ENCODE measurements at regions not wholly inside any gene's neighbourhood (a gene's known extent, or its start where the extent isn't known, plus 50 kb on each side); places are given as distances from the start of the nearest gene placed in this dataset.

DNA sequence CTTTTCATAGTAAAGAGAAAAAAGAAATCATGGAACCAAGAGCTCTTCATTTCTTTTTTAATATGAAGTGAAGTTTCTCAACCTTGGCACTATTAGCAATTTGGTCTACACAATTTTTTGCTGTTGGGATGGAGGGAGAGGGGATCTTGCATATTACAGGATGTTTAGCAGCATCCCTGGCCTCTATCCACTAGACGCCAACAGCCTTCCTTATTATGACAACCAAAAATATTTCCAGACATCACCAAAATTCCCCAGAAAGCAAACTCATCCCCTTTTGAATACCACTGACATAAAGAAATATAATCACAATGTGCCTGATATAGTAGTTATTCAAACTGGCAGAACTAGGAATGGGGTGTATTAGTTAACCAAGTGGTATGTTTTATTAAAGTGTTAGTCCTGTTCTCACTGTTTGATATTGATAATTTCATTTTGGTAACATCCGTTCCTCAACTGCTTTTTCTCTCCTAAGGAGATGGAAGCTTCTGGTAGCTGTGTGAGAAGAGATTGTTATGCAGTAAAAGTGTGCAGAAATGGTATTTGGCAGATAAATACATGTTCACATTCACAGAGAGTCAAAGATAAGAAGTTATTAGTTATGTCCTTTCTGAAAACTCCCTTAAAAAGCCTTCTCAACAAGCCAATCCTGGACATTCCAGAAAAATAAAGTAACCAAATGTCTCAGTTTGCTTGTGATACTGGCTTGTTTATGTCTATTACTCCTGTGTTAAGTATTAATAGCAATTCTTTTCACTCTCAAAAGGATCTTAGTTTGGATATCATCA is 699.9 kb downstream of the C12orf50 start:
- H3K27me3 ChIP-seq (ENCODE audit: insufficient read depth, insufficient read length): no peaks in the 10 kb centered on the region
- no peaks in the 10 kb centered on the region for H3K36me3 ChIP-seq (ENCODE audit: insufficient read depth, insufficient read length, low read length)
- TF ChIP-seq YY1 (IDR thresholded peaks at IDR 0.05; ENCODE audit: insufficient read depth, insufficient read length): no peak
- TF ChIP-seq ZNF274 (IDR thresholded peaks at IDR 0.05; ENCODE audit: low read depth, low read length): no peak
- TF ChIP-seq SUZ12 (IDR thresholded peaks at IDR 0.05; ENCODE audit: extremely low read depth, insufficient read depth, insufficient read length): no peak
- no peaks in the 10 kb centered on the region for H3K9me3 ChIP-seq (ENCODE audit: insufficient read depth, low read length)
- no peak overlapping the region for H3K9ac ChIP-seq (ENCODE audit: insufficient read length, low read depth)
- no peak for DNase-seq (ENCODE audit: low read depth, low spot score)
- H3K4me3 ChIP-seq (ENCODE audit: insufficient read length, low read depth): no peak overlapping the region
- no peaks in the 10 kb centered on the region for H3K4me1 ChIP-seq (ENCODE audit: insufficient read depth, insufficient read length)

DNA sequence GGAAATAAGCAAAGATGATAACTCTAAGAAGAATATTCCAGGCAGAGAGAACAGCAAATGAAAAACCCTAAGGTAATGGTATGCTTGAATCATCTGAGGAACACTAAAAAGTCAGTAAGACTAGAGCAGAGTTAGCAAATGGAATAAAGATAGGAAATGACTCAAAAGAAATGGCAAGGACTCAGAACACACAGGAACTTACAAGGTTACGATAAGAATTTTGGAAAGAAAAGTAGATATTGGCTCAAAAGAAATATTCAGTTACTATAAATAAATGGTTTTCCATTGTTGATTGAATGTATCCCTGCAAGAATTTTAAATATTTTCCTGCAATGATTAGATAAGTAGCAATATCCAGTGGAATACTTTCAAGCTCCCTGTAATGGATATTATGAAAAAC is 705.8 kb downstream of the C12orf50 start:
- no peaks in the 10 kb centered on the region for H3K36me3 ChIP-seq (ENCODE audit: insufficient read depth, insufficient read length, low read length)
- H3K9me3 ChIP-seq (ENCODE audit: insufficient read depth, low read length): no peaks in the 10 kb centered on the region
- H3K9ac ChIP-seq (ENCODE audit: insufficient read length, low read depth): no peak overlapping the region
- TF ChIP-seq YY1 (IDR thresholded peaks at IDR 0.05; ENCODE audit: insufficient read depth, insufficient read length) (no peak), SUZ12 (IDR thresholded peaks at IDR 0.05; ENCODE audit: extremely low read depth, insufficient read depth, insufficient read length) (no peak), ZNF274 (IDR thresholded peaks at IDR 0.05; ENCODE audit: low read depth, low read length) (no peak)
- DNase-seq (ENCODE audit: low read depth, low spot score): no peak
- no peak overlapping the region for H3K4me3 ChIP-seq (ENCODE audit: insufficient read length, low read depth)
- H3K4me1 ChIP-seq (ENCODE audit: insufficient read depth, insufficient read length): no peaks in the 10 kb centered on the region
- no peaks in the 10 kb centered on the region for H3K27me3 ChIP-seq (ENCODE audit: insufficient read depth, insufficient read length)

- DNase-seq (ENCODE audit: low read depth, low spot score): no peak
- H3K4me3 ChIP-seq (ENCODE audit: insufficient read length, low read depth): no peak overlapping the region
- no peaks in the 10 kb centered on the region for H3K4me1 ChIP-seq (ENCODE audit: insufficient read depth, insufficient read length)
- H3K9ac ChIP-seq (ENCODE audit: insufficient read length, low read depth): no peak overlapping the region
- H3K27me3 ChIP-seq (ENCODE audit: insufficient read depth, insufficient read length): no peaks in the 10 kb centered on the region
- TF ChIP-seq YY1 (IDR thresholded peaks at IDR 0.05; ENCODE audit: insufficient read depth, insufficient read length) (no peak), ZNF274 (IDR thresholded peaks at IDR 0.05; ENCODE audit: low read depth, low read length) (no peak), SUZ12 (IDR thresholded peaks at IDR 0.05; ENCODE audit: extremely low read depth, insufficient read depth, insufficient read length) (no peak)
- no peaks in the 10 kb centered on the region for H3K9me3 ChIP-seq (ENCODE audit: insufficient read depth, low read length)
- no peaks in the 10 kb centered on the region for H3K36me3 ChIP-seq (ENCODE audit: insufficient read depth, insufficient read length, low read length)
Observed at GRCh38 chr12:87320724-87321123, 708.5 kb downstream of the C12orf50 start.

- DNase-seq (ENCODE audit: low read depth, low spot score): no peak
- Histone ChIP-seq H3K36me3 (ENCODE audit: insufficient read depth, insufficient read length, low read length) (no peaks in the 10 kb centered on the region), H3K9ac (ENCODE audit: insufficient read length, low read depth) (no peak overlapping the region), H3K4me1 (ENCODE audit: insufficient read depth, insufficient read length) (no peaks in the 10 kb centered on the region), H3K27me3 (ENCODE audit: insufficient read depth, insufficient read length) (no peaks in the 10 kb centered on the region), H3K9me3 (ENCODE audit: insufficient read depth, low read length) (no peaks in the 10 kb centered on the region), H3K4me3 (ENCODE audit: insufficient read length, low read depth) (no peak overlapping the region)
- no peak for TF ChIP-seq YY1 (IDR thresholded peaks at IDR 0.05; ENCODE audit: insufficient read depth, insufficient read length)
- no peak for TF ChIP-seq SUZ12 (IDR thresholded peaks at IDR 0.05; ENCODE audit: extremely low read depth, insufficient read depth, insufficient read length)
- TF ChIP-seq ZNF274 (IDR thresholded peaks at IDR 0.05; ENCODE audit: low read depth, low read length): no peak
Observed at GRCh38 chr12:87317302-87317701, 711.9 kb downstream of the C12orf50 start.

- Histone ChIP-seq H3K9me3 (ENCODE audit: insufficient read depth, low read length) (no peaks in the 10 kb centered on the region), H3K4me1 (ENCODE audit: insufficient read depth, insufficient read length) (no peaks in the 10 kb centered on the region), H3K9ac (ENCODE audit: insufficient read length, low read depth) (no peak overlapping the region), H3K27me3 (ENCODE audit: insufficient read depth, insufficient read length) (no peaks in the 10 kb centered on the region), H3K36me3 (ENCODE audit: insufficient read depth, insufficient read length, low read length) (no peaks in the 10 kb centered on the region), H3K4me3 (ENCODE audit: insufficient read length, low read depth) (no peak overlapping the region)
- TF ChIP-seq ZNF274 (IDR thresholded peaks at IDR 0.05; ENCODE audit: low read depth, low read length) (no peak), SUZ12 (IDR thresholded peaks at IDR 0.05; ENCODE audit: extremely low read depth, insufficient read depth, insufficient read length) (no peak), YY1 (IDR thresholded peaks at IDR 0.05; ENCODE audit: insufficient read depth, insufficient read length) (no peak)
- DNase-seq (ENCODE audit: low read depth, low spot score): no peak
Observed at GRCh38 chr12:87311206-87311605, 718.0 kb downstream of the C12orf50 start.

GRCh38 chr12:87310126-87310525 is 719.1 kb downstream of the C12orf50 start:
- H3K4me1 ChIP-seq (ENCODE audit: insufficient read depth, insufficient read length): no peaks in the 10 kb centered on the region
- no peak overlapping the region for H3K9ac ChIP-seq (ENCODE audit: insufficient read length, low read depth)
- no peak for TF ChIP-seq ZNF274 (IDR thresholded peaks at IDR 0.05; ENCODE audit: low read depth, low read length)
- no peak for TF ChIP-seq YY1 (IDR thresholded peaks at IDR 0.05; ENCODE audit: insufficient read depth, insufficient read length)

GRCh38 chr12:87305481-87305880 is 723.7 kb downstream of the C12orf50 start:
- Histone ChIP-seq H3K4me3 (ENCODE audit: insufficient read length, low read depth) (no peak overlapping the region), H3K9ac (ENCODE audit: insufficient read length, low read depth) (no peak overlapping the region), H3K4me1 (ENCODE audit: insufficient read depth, insufficient read length) (no peaks in the 10 kb centered on the region), H3K27me3 (ENCODE audit: insufficient read depth, insufficient read length) (no peaks in the 10 kb centered on the region), H3K36me3 (ENCODE audit: insufficient read depth, insufficient read length, low read length) (no peaks in the 10 kb centered on the region), H3K9me3 (ENCODE audit: insufficient read depth, low read length) (no peaks in the 10 kb centered on the region)
- TF ChIP-seq YY1 (IDR thresholded peaks at IDR 0.05; ENCODE audit: insufficient read depth, insufficient read length) (no peak), SUZ12 (IDR thresholded peaks at IDR 0.05; ENCODE audit: extremely low read depth, insufficient read depth, insufficient read length) (no peak), ZNF274 (IDR thresholded peaks at IDR 0.05; ENCODE audit: low read depth, low read length) (no peak)
- DNase-seq (ENCODE audit: low read depth, low spot score): no peak

More at GRCh38 chr12:87310126-87310525, 719.1 kb downstream of the C12orf50 start:
- no peak for DNase-seq (ENCODE audit: low read depth, low spot score)
- Histone ChIP-seq H3K4me3 (ENCODE audit: insufficient read length, low read depth) (no peak overlapping the region), H3K27me3 (ENCODE audit: insufficient read depth, insufficient read length) (no peaks in the 10 kb centered on the region), H3K36me3 (ENCODE audit: insufficient read depth, insufficient read length, low read length) (no peaks in the 10 kb centered on the region), H3K9me3 (ENCODE audit: insufficient read depth, low read length) (no peaks in the 10 kb centered on the region)
